OCI-LY1 (cell line): ENCODE measurements at regions not wholly inside any gene's neighbourhood (a gene's known extent, or its start where the extent isn't known, plus 50 kb on each side); places are given as distances from the start of the nearest gene placed in this dataset.

Source experiments
- CTCF ChIP-seq: fragments of 200-600 bp; sonication (generic), shearing (Covaris generic); IDR thresholded peaks from 2 replicates; pipeline ENCODE4 v1.5.1; 2017; ENCODE audit warnings: mild to moderate bottlenecking, antibody characterized with exemption, low read length, moderate library complexity, mixed read lengths
- EZH2 ChIP-seq: fragments of 200-600 bp; sonication (generic), shearing (Covaris generic); IDR thresholded peaks from 2 replicates; pipeline ENCODE4 v1.8.0; 2017; ENCODE audit warnings: borderline replicate concordance, mixed run types, mild to moderate bottlenecking, antibody characterized with exemption, low read length, moderate library complexity, mixed read lengths

GRCh38 chr3:167031364-167032049, 348.6 kb downstream of the ZBBX start:
- TF ChIP-seq CTCF: no peak
- no peak for TF ChIP-seq EZH2
